HEK293 (cell line): ENCODE measurements at regions not wholly inside any gene's neighbourhood (a gene's known extent, or its start where the extent isn't known, plus 50 kb on each side); places are given as distances from the start of the nearest gene placed in this dataset.
A peak's percentile ranks its signal among the peaks of the same experiment; 100 is the strongest.

Experiments
- CTCF ChIA-PET: fragments of 350-600 bp; formaldehyde crosslinking; extraction: SDS; loops from one replicate; lab custom pipeline; 2021; ENCODE audit warnings: antibody characterized with exemption; lab: Yijun Ruan, JAX
- POLR2A ChIA-PET: fragments of 300-600 bp; formaldehyde crosslinking; extraction: SDS; loops from one replicate; lab custom pipeline; 2020; ENCODE audit warnings: antibody characterized with exemption, inconsistent platforms; lab: Yijun Ruan, JAX
- H3K27ac ChIP-seq: fragments of 200-500 bp; sonication (Bioruptor generic); 2 replicates; pipeline ENCODE4 v1.5.1; 2014; ENCODE audit warnings: low read depth, low read length, control low read depth, inconsistent platforms; ENCODE audit errors: extremely low read depth
- H3K36me3 ChIP-seq, 2 experiments: fragments of 200-500 bp in 1 of 2; sonication (Bioruptor generic) in 1 of 2; 1 replicate in 1 of 2; 2 replicates in 1 of 2; pipeline ENCODE4 v1.5.1; 2014 to 2017; ENCODE audit warnings: inconsistent platforms in 2 of 2, low read length in 2 of 2; ENCODE audit not compliant: control insufficient read depth in 2 of 2, insufficient read depth in 1 of 2
- H3K4me1 ChIP-seq: fragments of 200-500 bp; sonication (Bioruptor generic); 2 replicates; pipeline ENCODE4 v1.5.1; 2014; ENCODE audit warnings: mild to moderate bottlenecking, low read length, inconsistent platforms; ENCODE audit not compliant: control insufficient read depth, insufficient read depth
- H3K4me3 ChIP-seq: 2 replicates; pipeline ENCODE4 v1.5.1; 2011; ENCODE audit warnings: low read depth, mild to moderate bottlenecking, control low read depth, low read length, moderate library complexity
- H3K9me3 ChIP-seq: fragments of 200-500 bp; sonication (Bioruptor generic); 2 replicates; pipeline ENCODE4 v1.5.1; 2014; ENCODE audit warnings: low read depth, low read length, inconsistent platforms; ENCODE audit not compliant: control insufficient read depth, insufficient read depth
- SETDB1 ChIP-seq: IDR thresholded peaks from one replicate; pipeline ENCODE4 v1.6.1; 2017; ENCODE audit warnings: mild to moderate bottlenecking, low read length, moderate library complexity, mixed read lengths; ENCODE audit not compliant: insufficient read length
- SP3 ChIP-seq: fragments of 450-650 bp; formaldehyde crosslinking; IDR thresholded peaks from 2 replicates; pipeline ENCODE4 v1.5.1; 2016; ENCODE audit warnings: missing biosample characterization, missing genetic modification characterization
- SP7 ChIP-seq: fragments of 450-650 bp; formaldehyde crosslinking; IDR thresholded peaks from 2 replicates; pipeline ENCODE4 v1.5.1; 2016; ENCODE audit warnings: missing biosample characterization, missing genetic modification characterization
- ZBTB21 ChIP-seq: fragments of 450-650 bp; formaldehyde crosslinking; IDR thresholded peaks from 2 replicates; pipeline ENCODE4 v1.5.1; 2017; ENCODE audit warnings: missing biosample characterization, missing genetic modification characterization
- ZNF114 ChIP-seq: fragments of 450-650 bp; formaldehyde crosslinking; IDR thresholded peaks from 2 replicates; pipeline ENCODE4 v1.5.0; 2017; ENCODE audit warnings: missing biosample characterization, missing genetic modification characterization
- ZNF23 ChIP-seq: fragments of 450-650 bp; formaldehyde crosslinking; IDR thresholded peaks from 2 replicates; pipeline ENCODE4 v1.5.1; 2016; ENCODE audit warnings: missing biosample characterization, missing genetic modification characterization, borderline replicate concordance
- ZNF37A ChIP-seq: fragments of 450-650 bp; IDR thresholded peaks from 2 replicates; pipeline ENCODE4 v1.5.1; 2018; ENCODE audit warnings: missing biosample characterization, missing genetic modification characterization
- ZNF433 ChIP-seq: fragments of 450-650 bp; formaldehyde crosslinking; IDR thresholded peaks from 2 replicates; pipeline ENCODE4 v1.5.1; 2016; ENCODE audit warnings: missing biosample characterization, missing genetic modification characterization, low read depth
- ZNF747 ChIP-seq: fragments of 450-650 bp; formaldehyde crosslinking; IDR thresholded peaks from 2 replicates; pipeline ENCODE4 v1.5.1; 2016; ENCODE audit warnings: missing biosample characterization, missing genetic modification characterization
- ZSCAN30 ChIP-seq: fragments of 450-650 bp; IDR thresholded peaks from 2 replicates; pipeline ENCODE4 v1.5.1; 2018; ENCODE audit warnings: missing biosample characterization, mild to moderate bottlenecking, missing genetic modification characterization, moderate library complexity
- TF ChIP-seq, protein P1 (sequence below): fragments of 450-650 bp; formaldehyde crosslinking; IDR thresholded peaks from 2 replicates; pipeline ENCODE4 v1.5.1; 2016; ENCODE audit warnings: missing biosample characterization, missing genetic modification characterization
- TF ChIP-seq, protein P2 (sequence below): sonication (generic); formaldehyde crosslinking; IDR thresholded peaks from 2 replicates; pipeline ENCODE4 v1.8.1; 2022; ENCODE audit warnings: mild to moderate bottlenecking, moderate library complexity, missing genetic modification reagents
- TF ChIP-seq, protein P3 (sequence below): fragments of 450-650 bp; formaldehyde crosslinking; IDR thresholded peaks from 2 replicates; pipeline ENCODE4 v1.5.1; 2016; ENCODE audit warnings: missing biosample characterization, missing genetic modification characterization
- TF ChIP-seq, protein P4 (sequence below): fragments of 450-650 bp; formaldehyde crosslinking; IDR thresholded peaks from 2 replicates; pipeline ENCODE4 v1.5.1; 2016; ENCODE audit warnings: missing biosample characterization, missing genetic modification characterization
- TF ChIP-seq, protein P5 (sequence below): fragments of 450-650 bp; formaldehyde crosslinking; IDR thresholded peaks from 2 replicates; pipeline ENCODE4 v1.5.1; 2016; ENCODE audit warnings: missing biosample characterization, missing genetic modification characterization

DNA sequence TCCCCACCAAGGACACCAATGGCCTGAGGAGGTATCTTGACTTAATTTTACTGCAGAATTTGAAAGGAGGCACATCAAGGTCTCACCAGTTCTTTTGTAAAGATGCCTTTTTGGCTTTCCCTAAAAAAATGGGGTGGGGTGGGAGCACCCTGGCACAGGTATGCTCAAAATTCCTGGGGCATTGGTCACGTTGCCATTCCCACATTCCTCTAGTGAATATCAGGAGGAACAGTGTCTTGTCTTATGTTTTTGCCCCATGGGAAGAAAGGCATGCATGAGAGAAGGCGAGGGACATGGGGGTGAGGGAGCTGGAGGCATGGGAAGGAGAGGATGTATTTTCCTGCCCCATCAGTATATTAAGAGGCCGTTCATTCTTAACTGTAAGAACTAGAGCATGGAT is 275.3 kb downstream of the CMPK2 start:
- H3K27ac ChIP-seq, result no peak overlapping the region
- H3K4me1 ChIP-seq, result no peaks in the 10 kb centered on the region
- ChIA-PET CTCF (no interaction called here), POLR2A (no interaction called here)
- no peaks in the 10 kb centered on the region for H3K36me3 ChIP-seq
- no peak overlapping the region for H3K4me3 ChIP-seq
- H3K9me3 ChIP-seq, result no peaks in the 10 kb centered on the region
- TF ChIP-seq ZNF433 (no peak), ZNF37A (tag by site-specific recombination) (no peak), ZNF23 (tag by site-specific recombination) (no peak), ZNF114 (tag by site-specific recombination) (no peak), SETDB1 (no peak), SP7 (tag by site-specific recombination) (no peak)
- TF ChIP-seq, protein P1, sequence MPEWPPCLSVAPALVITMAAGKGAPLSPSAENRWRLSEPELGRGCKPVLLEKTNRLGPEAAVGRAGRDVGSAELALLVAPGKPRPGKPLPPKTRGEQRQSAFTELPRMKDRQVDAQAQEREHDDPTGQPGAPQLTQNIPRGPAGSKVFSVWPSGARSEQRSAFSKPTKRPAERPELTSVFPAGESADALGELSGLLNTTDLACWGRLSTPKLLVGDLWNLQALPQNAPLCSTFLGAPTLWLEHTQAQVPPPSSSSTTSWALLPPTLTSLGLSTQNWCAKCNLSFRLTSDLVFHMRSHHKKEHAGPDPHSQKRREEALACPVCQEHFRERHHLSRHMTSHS (tag by site-specific recombination), result no peak
- TF ChIP-seq, protein P2, sequence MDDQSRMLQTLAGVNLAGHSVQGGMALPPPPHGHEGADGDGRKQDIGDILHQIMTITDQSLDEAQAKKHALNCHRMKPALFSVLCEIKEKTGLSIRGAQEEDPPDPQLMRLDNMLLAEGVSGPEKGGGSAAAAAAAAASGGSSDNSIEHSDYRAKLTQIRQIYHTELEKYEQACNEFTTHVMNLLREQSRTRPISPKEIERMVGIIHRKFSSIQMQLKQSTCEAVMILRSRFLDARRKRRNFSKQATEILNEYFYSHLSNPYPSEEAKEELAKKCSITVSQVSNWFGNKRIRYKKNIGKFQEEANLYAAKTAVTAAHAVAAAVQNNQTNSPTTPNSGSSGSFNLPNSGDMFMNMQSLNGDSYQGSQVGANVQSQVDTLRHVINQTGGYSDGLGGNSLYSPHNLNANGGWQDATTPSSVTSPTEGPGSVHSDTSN (CRISPR knock-in tag), result no peak
- TF ChIP-seq, all 188 proteins: peak for 0

DNA sequence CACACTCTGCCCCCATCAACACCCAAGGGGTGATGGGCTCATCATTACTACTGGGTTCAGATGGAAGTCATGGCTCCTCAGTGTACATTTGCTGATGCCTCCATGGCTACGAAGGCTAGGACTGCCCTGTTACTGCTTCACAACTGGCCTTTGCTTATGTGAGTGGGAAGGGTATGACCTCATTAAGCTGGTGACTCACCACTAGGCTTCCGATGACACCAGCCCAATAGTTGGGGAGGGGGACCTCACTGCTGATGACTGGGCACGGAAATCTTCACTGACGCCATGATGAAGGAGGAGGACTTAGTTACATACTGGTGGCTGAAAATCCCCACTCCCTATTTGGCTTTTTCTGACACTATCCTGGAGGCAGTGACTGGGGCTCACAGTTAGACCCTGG is 263.2 kb downstream of the CMPK2 start:
- ChIA-PET POLR2A (no interaction called here), CTCF (interaction anchor here (0.7 kb wide), 1 partner anchor 1156 kb away, joined by 3 read pairs; no protein-coding TSS in a partner anchor)
- no peak overlapping the region for H3K27ac ChIP-seq
- TF ChIP-seq ZBTB21 (tag by site-specific recombination) (peak; percentile 43; the same call in 1 of the 2 replicates), SP3 (tag by site-specific recombination) (no peak), ZSCAN30 (tag by site-specific recombination) (no peak)
- TF ChIP-seq, protein P3, sequence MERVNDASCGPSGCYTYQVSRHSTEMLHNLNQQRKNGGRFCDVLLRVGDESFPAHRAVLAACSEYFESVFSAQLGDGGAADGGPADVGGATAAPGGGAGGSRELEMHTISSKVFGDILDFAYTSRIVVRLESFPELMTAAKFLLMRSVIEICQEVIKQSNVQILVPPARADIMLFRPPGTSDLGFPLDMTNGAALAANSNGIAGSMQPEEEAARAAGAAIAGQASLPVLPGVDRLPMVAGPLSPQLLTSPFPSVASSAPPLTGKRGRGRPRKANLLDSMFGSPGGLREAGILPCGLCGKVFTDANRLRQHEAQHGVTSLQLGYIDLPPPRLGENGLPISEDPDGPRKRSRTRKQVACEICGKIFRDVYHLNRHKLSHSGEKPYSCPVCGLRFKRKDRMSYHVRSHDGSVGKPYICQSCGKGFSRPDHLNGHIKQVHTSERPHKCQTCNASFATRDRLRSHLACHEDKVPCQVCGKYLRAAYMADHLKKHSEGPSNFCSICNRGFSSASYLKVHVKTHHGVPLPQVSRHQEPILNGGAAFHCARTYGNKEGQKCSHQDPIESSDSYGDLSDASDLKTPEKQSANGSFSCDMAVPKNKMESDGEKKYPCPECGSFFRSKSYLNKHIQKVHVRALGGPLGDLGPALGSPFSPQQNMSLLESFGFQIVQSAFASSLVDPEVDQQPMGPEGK (tag by site-specific recombination), result no peak
- no peaks in the 10 kb centered on the region for H3K9me3 ChIP-seq
- no peak overlapping the region for H3K4me3 ChIP-seq
- no peaks in the 10 kb centered on the region for H3K4me1 ChIP-seq
- H3K36me3 ChIP-seq, result no peaks in the 10 kb centered on the region

DNA sequence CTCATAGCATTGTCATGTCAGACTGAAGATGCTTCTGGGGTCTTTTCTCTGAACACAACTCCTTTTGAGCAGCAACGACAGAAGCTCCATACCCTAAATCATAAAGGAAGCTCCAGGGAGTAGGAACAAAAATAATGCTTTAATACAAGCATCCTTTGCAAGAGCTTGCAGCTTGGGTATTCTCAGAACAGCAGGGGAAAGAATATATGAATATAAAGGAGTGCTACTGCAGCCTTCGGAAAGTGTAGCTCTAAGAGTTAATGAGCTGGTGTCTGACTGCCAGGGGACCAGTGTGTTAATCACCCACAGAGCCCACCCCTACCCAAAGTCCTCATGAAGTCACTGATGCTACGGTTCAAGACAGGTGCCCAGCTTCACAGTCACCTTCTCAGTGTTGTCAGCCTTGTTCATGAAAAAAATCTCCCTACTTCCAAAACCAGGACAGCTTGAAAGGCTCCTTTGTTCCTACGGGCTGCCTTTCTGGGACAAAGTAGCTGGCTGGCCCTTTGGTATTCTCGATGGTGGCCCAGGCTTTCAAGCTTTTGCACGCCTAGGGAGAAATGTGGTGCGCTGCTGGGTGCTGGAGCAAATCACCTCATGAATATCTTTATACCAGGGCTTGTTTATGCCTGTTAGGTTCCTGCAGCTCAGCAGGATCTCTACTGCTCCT is 259.7 kb downstream of the CMPK2 start:
- Histone ChIP-seq H3K27ac (no peak overlapping the region), H3K9me3 (no peaks in the 10 kb centered on the region), H3K36me3 (no peaks in the 10 kb centered on the region), H3K4me1 (no peaks in the 10 kb centered on the region), H3K4me3 (no peak overlapping the region)
- POLR2A ChIA-PET, result no interaction called here
- TF ChIP-seq, protein P4, sequence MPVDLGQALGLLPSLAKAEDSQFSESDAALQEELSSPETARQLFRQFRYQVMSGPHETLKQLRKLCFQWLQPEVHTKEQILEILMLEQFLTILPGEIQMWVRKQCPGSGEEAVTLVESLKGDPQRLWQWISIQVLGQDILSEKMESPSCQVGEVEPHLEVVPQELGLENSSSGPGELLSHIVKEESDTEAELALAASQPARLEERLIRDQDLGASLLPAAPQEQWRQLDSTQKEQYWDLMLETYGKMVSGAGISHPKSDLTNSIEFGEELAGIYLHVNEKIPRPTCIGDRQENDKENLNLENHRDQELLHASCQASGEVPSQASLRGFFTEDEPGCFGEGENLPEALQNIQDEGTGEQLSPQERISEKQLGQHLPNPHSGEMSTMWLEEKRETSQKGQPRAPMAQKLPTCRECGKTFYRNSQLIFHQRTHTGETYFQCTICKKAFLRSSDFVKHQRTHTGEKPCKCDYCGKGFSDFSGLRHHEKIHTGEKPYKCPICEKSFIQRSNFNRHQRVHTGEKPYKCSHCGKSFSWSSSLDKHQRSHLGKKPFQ (tag by site-specific recombination), result no peak
- TF ChIP-seq ZNF747 (tag by site-specific recombination), result no peak
- TF ChIP-seq SP7 (tag by site-specific recombination), result no peak
- TF ChIP-seq, protein P1 (tag by site-specific recombination), result no peak
- TF ChIP-seq, protein P5, sequence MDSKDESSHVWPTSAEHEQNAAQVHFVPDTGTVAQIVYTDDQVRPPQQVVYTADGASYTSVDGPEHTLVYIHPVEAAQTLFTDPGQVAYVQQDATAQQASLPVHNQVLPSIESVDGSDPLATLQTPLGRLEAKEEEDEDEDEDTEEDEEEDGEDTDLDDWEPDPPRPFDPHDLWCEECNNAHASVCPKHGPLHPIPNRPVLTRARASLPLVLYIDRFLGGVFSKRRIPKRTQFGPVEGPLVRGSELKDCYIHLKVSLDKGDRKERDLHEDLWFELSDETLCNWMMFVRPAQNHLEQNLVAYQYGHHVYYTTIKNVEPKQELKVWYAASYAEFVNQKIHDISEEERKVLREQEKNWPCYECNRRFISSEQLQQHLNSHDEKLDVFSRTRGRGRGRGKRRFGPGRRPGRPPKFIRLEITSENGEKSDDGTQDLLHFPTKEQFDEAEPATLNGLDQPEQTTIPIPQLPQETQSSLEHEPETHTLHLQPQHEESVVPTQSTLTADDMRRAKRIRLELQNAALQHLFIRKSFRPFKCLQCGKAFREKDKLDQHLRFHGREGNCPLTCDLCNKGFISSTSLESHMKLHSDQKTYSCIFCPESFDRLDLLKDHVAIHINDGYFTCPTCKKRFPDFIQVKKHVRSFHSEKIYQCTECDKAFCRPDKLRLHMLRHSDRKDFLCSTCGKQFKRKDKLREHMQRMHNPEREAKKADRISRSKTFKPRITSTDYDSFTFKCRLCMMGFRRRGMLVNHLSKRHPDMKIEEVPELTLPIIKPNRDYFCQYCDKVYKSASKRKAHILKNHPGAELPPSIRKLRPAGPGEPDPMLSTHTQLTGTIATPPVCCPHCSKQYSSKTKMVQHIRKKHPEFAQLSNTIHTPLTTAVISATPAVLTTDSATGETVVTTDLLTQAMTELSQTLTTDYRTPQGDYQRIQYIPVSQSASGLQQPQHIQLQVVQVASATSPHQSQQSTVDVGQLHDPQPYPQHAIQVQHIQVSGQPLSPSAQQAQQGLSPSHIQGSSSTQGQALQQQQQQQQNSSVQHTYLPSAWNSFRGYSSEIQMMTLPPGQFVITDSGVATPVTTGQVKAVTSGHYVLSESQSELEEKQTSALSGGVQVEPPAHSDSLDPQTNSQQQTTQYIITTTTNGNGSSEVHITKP, result no peak
- CTCF ChIA-PET, result no interaction called here
